Heart right ventricle (tissue), 16 donors: ENCODE measurements at regions not wholly inside any gene's neighbourhood (a gene's known extent, or its start where the extent isn't known, plus 50 kb on each side); places are given as distances from the start of the nearest gene placed in this dataset.

Experiments used
- ATAC-seq, 8 donors: fragments of 200-7000 bp; cut with Tn5 transposase; one replicate each; pipeline ENCODE4 v1.9.1; 2020; ENCODE audit warnings: mild to moderate bottlenecking in 8 of 8, moderate library complexity in 8 of 8, moderate number of reproducible peaks in 1 of 8
- DNase-seq, 2 donors: peaks; one replicate each; pipeline ENCODE4 v3.0.0-alpha.2; 2020
- H3K27ac ChIP-seq, 10 donors: fragments of 200-600 bp; sonication (generic) in 2 of 10; one replicate each; pipeline versions ENCODE4 v1.5.0 to v1.8.0; 2020 to 2022; ENCODE audit warnings: mild to moderate bottlenecking in 3 of 10
- H3K27me3 ChIP-seq, 7 donors: fragments of 200-600 bp; one replicate each; pipeline ENCODE4 v1.8.0; 2021 to 2022; ENCODE audit warnings: mild to moderate bottlenecking in 2 of 7
- H3K36me3 ChIP-seq, 9 donors: fragments of 200-600 bp; sonication (generic) in 1 of 9; one replicate each; pipeline versions ENCODE4 v1.5.0 to v1.8.0; 2020 to 2022; ENCODE audit warnings: mild to moderate bottlenecking in 2 of 9
- H3K4me1 ChIP-seq, 9 donors: fragments of 200-600 bp; sonication (generic) in 1 of 9; one replicate each; pipeline versions ENCODE4 v1.5.0 to v1.8.0; 2020 to 2022; ENCODE audit warnings: mild to moderate bottlenecking in 4 of 9
- H3K4me3 ChIP-seq, 10 donors: fragments of 200-600 bp; sonication (generic) in 2 of 10; one replicate each; pipeline versions ENCODE4 v1.5.0 to v1.8.0; 2020 to 2022; ENCODE audit warnings: mild to moderate bottlenecking in 7 of 10, moderate library complexity in 2 of 10
- H3K9me3 ChIP-seq, 11 donors: fragments of 200-600 bp in 10 of 11; sonication (generic) in 2 of 11; one replicate each; pipeline versions ENCODE4 v1.5.0 to v1.8.0; 2013 to 2022; ENCODE audit warnings: mild to moderate bottlenecking in 2 of 11, control low read depth in 1 of 11, moderate library complexity in 1 of 11
- CTCF ChIP-seq, 9 donors: fragments of 200-600 bp; sonication (generic) in 2 of 9; IDR thresholded peaks; one replicate each; pipeline versions ENCODE4 v1.5.0 to v1.8.0; 2021 to 2022; ENCODE audit warnings: antibody characterized with exemption in 9 of 9, mild to moderate bottlenecking in 5 of 9, moderate library complexity in 1 of 9
- WGBS, 2 donors: extraction: QIAGEN DNeasy Blood & Tissue Kit; methylation state at CpG; one replicate each; pipeline ENCODE4 v1.1.7; 2013; ENCODE audit warnings: inconsistent platforms in 1 of 2; 5-methylcytosine and 5-hydroxymethylcytosine counted together
- intact Hi-C, 10 donors: fragments of 100-400 bp; cut with DNase I; formaldehyde crosslinking; loops; one replicate each; pipeline versions ENCODE4 v1.11.1 to v1.14.2; 2022
- donor health status: Arrhythmogenic right ventricular cardiomyopathy.
- donor health status: ischemic (EF 13 %, LVEDD 7.1; RV severe dilation, severe dysfunction).
- donor health status: healthy with polysubstance abuse.
- donor health status: DM: no; HTN: yes; CAD: no.
- donor health status: DM: no; HTN: no; CAD: no.
- donor health status: ischemic (EF 25% LVEDD 6.9; RV normal size, moderate dysfunction).
- donor health status: ischemic (EF 25% LVEDD 5.7; RV mildly dilated, moderate dysfunction).
- donor health status: healthy.
- donor health status: DM: yes; HTN: yes; CAD: no.
- donor health status: Ischemic cardiomyopathy.
- donor health status: ischemic (EF 35%, LVEDD 5.7; RV mildly dilated, moderate dysfunction).
- donor health status: nonischemic (EF 11% LVEDD 7.7; RV severe dilation, severe dysfunction).
- donor health status: DM: yes; HTN: yes; CAD: no.
- donor health status: PGD.
- donor health status: ischemic (EF 29% LVEDD 5.4; RV normal size, mild dysfunction).
- donor health status: nonischemic (EF 23%, LVEDD 6.1; RV moderate dilation, normal function).

GRCh38 chr3:162285259-162285658 is 788.7 kb downstream of the OTOL1 start:
- peak in 5 of 8 donors; percentile 52 to 92 (median 67) for ATAC-seq
- Histone ChIP-seq H3K27ac (no peak overlapping the region), H3K4me1 (peaks cover 0 to 7% (median 0%) of the 10 kb centered on the region in 9 donors), H3K27me3 (no peaks in the 10 kb centered on the region), H3K36me3 (no peaks in the 10 kb centered on the region), H3K9me3 (peaks cover 0 to 26% (median 10%) of the 10 kb centered on the region in 11 donors), H3K4me3 (no peak overlapping the region)
- WGBS, 2 donors: 61 to 67% methylated on average over 3 of the region's 3 CpGs
- intact Hi-C loops: no loop called here
- DNase-seq: peak; percentile 5 to 22
- no peak for TF ChIP-seq CTCF (IDR thresholded peaks at IDR 0.05)

- ATAC-seq: no peak
- H3K36me3 ChIP-seq: no peaks in the 10 kb centered on the region
- WGBS, 2 donors: 69 to 74% methylated on average over 2 of the region's 2 CpGs
- DNase-seq: no peak
- H3K4me1 ChIP-seq: peaks cover 0 to 7% (median 0%) of the 10 kb centered on the region in 9 donors
- no peak overlapping the region for H3K4me3 ChIP-seq
- intact Hi-C loops: no loop called here
- H3K27ac ChIP-seq: no peak overlapping the region
- peaks cover 0 to 6% (median 0%) of the 10 kb centered on the region in 11 donors for H3K9me3 ChIP-seq
- H3K27me3 ChIP-seq: no peaks in the 10 kb centered on the region
- no peak for TF ChIP-seq CTCF (IDR thresholded peaks at IDR 0.05)
Measured at GRCh38 chr3:162287600-162287999, 791.0 kb downstream of the OTOL1 start.

GRCh38 chr3:162292409-162292808 is 795.8 kb downstream of the OTOL1 start:
- DNase-seq (no peak), ATAC-seq (no peak)
- WGBS, 2 donors: 38 to 46% methylated on average over 1 of the region's 1 CpG
- Histone ChIP-seq H3K4me1 (no peaks in the 10 kb centered on the region), H3K27ac (no peak overlapping the region), H3K4me3 (no peak overlapping the region), H3K27me3 (no peaks in the 10 kb centered on the region), H3K36me3 (no peaks in the 10 kb centered on the region), H3K9me3 (peaks cover 0 to 6% (median 0%) of the 10 kb centered on the region in 11 donors)
- intact Hi-C loops: no loop called here
- no peak for TF ChIP-seq CTCF (IDR thresholded peaks at IDR 0.05)

- no peak for ATAC-seq
- WGBS, 2 donors: 42 to 47% methylated on average over 6 of the region's 6 CpGs
- Histone ChIP-seq H3K4me3 (no peak overlapping the region), H3K27me3 (no peaks in the 10 kb centered on the region), H3K9me3 (peaks cover 0 to 6% (median 0%) of the 10 kb centered on the region in 11 donors), H3K4me1 (no peaks in the 10 kb centered on the region), H3K27ac (no peak overlapping the region), H3K36me3 (no peaks in the 10 kb centered on the region)
- TF ChIP-seq CTCF (IDR thresholded peaks at IDR 0.05): no peak
- DNase-seq: no peak
- intact Hi-C loops: no loop called here
Measured at GRCh38 chr3:162295323-162295983, 798.8 kb downstream of the OTOL1 start.
